Sigmoid colon (tissue), 4 donors: ENCODE measurements at regions not wholly inside any gene's neighbourhood (a gene's known extent, or its start where the extent isn't known, plus 50 kb on each side); places are given as distances from the start of the nearest gene placed in this dataset.

Experiments
- EP300 ChIP-seq, 4 donors: sonication (generic); formaldehyde crosslinking; IDR thresholded peaks; one replicate each; pipeline ENCODE4 v1.6.1; 2017; ENCODE audit warnings: antibody characterized with exemption in 4 of 4
- POLR2A ChIP-seq, 2 donors: fragments of 450-650 bp; IDR thresholded peaks; one replicate each; pipeline ENCODE4 v1.6.1; 2016; ENCODE audit warnings: antibody characterized with exemption in 2 of 2, mild to moderate bottlenecking in 2 of 2, moderate library complexity in 2 of 2
- POLR2AphosphoS5 ChIP-seq, 4 donors: sonication (generic); formaldehyde crosslinking; IDR thresholded peaks; one replicate each; pipeline ENCODE4 v1.6.1; 2017; ENCODE audit warnings: antibody characterized with exemption in 4 of 4
- TF ChIP-seq, protein P1 (sequence below), 4 experiments: fragments of 450-650 bp in 3 of 4; fragments of 200-600 bp in 1 of 4; IDR thresholded peaks; one replicate each; pipeline ENCODE4 v1.5.1; 2016 to 2019; ENCODE audit warnings: antibody characterized with exemption in 4 of 4, mild to moderate bottlenecking in 3 of 4, moderate library complexity in 2 of 4

DNA sequence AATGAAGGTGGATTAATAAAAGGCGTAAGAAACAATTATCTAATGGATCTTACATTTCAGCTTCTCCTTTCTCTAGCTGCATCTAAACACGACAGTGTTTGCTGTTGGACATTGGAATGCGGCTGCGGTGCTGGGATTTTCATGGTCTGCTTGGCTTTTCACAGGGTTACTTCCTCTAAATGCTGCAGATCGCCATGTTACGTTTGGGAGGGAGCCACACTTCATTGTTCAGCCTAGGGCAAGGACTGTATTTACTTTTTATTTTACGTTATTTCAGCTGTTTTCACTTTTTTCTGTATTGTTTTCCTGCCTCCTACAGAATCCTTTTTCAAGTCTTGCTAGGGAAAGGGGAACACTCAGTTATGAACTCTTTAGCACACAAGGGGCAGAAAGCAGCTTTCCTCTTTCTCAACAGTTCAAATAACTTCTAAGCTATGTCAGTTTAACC is 97.9 kb upstream of the MTHFD1L start:
- TF ChIP-seq, protein P1, sequence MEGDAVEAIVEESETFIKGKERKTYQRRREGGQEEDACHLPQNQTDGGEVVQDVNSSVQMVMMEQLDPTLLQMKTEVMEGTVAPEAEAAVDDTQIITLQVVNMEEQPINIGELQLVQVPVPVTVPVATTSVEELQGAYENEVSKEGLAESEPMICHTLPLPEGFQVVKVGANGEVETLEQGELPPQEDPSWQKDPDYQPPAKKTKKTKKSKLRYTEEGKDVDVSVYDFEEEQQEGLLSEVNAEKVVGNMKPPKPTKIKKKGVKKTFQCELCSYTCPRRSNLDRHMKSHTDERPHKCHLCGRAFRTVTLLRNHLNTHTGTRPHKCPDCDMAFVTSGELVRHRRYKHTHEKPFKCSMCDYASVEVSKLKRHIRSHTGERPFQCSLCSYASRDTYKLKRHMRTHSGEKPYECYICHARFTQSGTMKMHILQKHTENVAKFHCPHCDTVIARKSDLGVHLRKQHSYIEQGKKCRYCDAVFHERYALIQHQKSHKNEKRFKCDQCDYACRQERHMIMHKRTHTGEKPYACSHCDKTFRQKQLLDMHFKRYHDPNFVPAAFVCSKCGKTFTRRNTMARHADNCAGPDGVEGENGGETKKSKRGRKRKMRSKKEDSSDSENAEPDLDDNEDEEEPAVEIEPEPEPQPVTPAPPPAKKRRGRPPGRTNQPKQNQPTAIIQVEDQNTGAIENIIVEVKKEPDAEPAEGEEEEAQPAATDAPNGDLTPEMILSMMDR (IDR thresholded peaks at IDR 0.05): no peak
- TF ChIP-seq POLR2A (IDR thresholded peaks at IDR 0.05) (no peak), EP300 (IDR thresholded peaks at IDR 0.05) (no peak), POLR2AphosphoS5 (IDR thresholded peaks at IDR 0.05) (no peak)
